Stromal cell of bone marrow (primary cell): ENCODE measurements at regions not wholly inside any gene's neighbourhood (a gene's known extent, or its start where the extent isn't known, plus 50 kb on each side); places are given as distances from the start of the nearest gene placed in this dataset.
A peak's percentile ranks its signal among the peaks of the same experiment; 100 is the strongest.

Experiments
- DNase-seq: peaks from one replicate; pipeline ENCODE4 v3.0.0-alpha.2; 2012; ENCODE audit warnings: low read depth

GRCh38 chr5:116686438-116686837 is 111.8 kb upstream of the SEMA6A start:
- no peak for DNase-seq

GRCh38 chr5:116685931-116686330 is 111.3 kb upstream of the SEMA6A start:
- no peak for DNase-seq

GRCh38 chr5:116685069-116685468 is 110.4 kb upstream of the SEMA6A start:
- no peak for DNase-seq

- DNase-seq: no peak
Observed at GRCh38 chr5:116681334-116682013, 106.9 kb upstream of the SEMA6A start.

GRCh38 chr5:116675626-116675910 is 100.9 kb upstream of the SEMA6A start:
- no peak for DNase-seq

GRCh38 chr5:116674881-116675625 is 100.4 kb upstream of the SEMA6A start:
- no peak for DNase-seq

GRCh38 chr5:116673453-116673852 is 98.8 kb upstream of the SEMA6A start:
- DNase-seq: no peak

GRCh38 chr5:116672203-116672602 is 97.6 kb upstream of the SEMA6A start:
- no peak for DNase-seq

- DNase-seq: no peak
Observed at GRCh38 chr5:116671211-116671736, 96.7 kb upstream of the SEMA6A start.

- DNase-seq: no peak
Observed at GRCh38 chr5:116669261-116670031, 94.8 kb upstream of the SEMA6A start.

GRCh38 chr5:116668390-116668789 is 93.8 kb upstream of the SEMA6A start:
- no peak for DNase-seq

- no peak for DNase-seq
Observed at GRCh38 chr5:116666901-116667300, 92.3 kb upstream of the SEMA6A start.

- DNase-seq: no peak
Observed at GRCh38 chr5:116664988-116665387, 90.4 kb upstream of the SEMA6A start.

GRCh38 chr5:116663081-116663480 is 88.5 kb upstream of the SEMA6A start:
- no peak for DNase-seq

- no peak for DNase-seq
Observed at GRCh38 chr5:116661419-116661818, 86.8 kb upstream of the SEMA6A start.

GRCh38 chr5:116660929-116661328 is 86.3 kb upstream of the SEMA6A start:
- DNase-seq: no peak

GRCh38 chr5:116658830-116659229 is 84.2 kb upstream of the SEMA6A start:
- DNase-seq: no peak

GRCh38 chr5:116658141-116658540 is 83.5 kb upstream of the SEMA6A start:
- DNase-seq: no peak

GRCh38 chr5:116655431-116655830 is 80.8 kb upstream of the SEMA6A start:
- DNase-seq: no peak

- DNase-seq: no peak
Observed at GRCh38 chr5:116654925-116655324, 80.3 kb upstream of the SEMA6A start.

GRCh38 chr5:116652903-116653302 is 78.3 kb upstream of the SEMA6A start:
- DNase-seq: no peak

GRCh38 chr5:116652196-116652729 is 77.6 kb upstream of the SEMA6A start:
- peak; percentile 21 for DNase-seq

- no peak for DNase-seq
Observed at GRCh38 chr5:116651653-116652052, 77.0 kb upstream of the SEMA6A start.
